Neural cell (in vitro differentiated cells): ENCODE measurements at regions not wholly inside any gene's neighbourhood (a gene's known extent, or its start where the extent isn't known, plus 50 kb on each side); places are given as distances from the start of the nearest gene placed in this dataset.

Source experiments
- EP300 ChIP-seq: fragments of 450-650 bp; conservative IDR thresholded peaks from 2 replicates; pipeline ENCODE4 v1.6.1; 2014; ENCODE audit warnings: antibody characterized with exemption, mild to moderate bottlenecking, moderate library complexity; ENCODE audit not compliant: poor library complexity, severe bottlenecking
- EZH2 ChIP-seq: fragments of 200-600, 300-800 bp; shearing (Covaris generic), sonication (generic); IDR thresholded peaks from 2 replicates; pipeline ENCODE4 v1.6.1; 2014; ENCODE audit warnings: antibody characterized with exemption, low read length, borderline replicate concordance, mild to moderate bottlenecking; ENCODE audit not compliant: insufficient read depth, poor library complexity, severe bottlenecking
- RAD21 ChIP-seq: fragments of 450-650 bp; conservative IDR thresholded peaks from 2 replicates; pipeline ENCODE4 v1.6.1; 2014; ENCODE audit warnings: antibody characterized with exemption, mild to moderate bottlenecking, moderate library complexity
- TAF1 ChIP-seq: IDR thresholded peaks from 2 replicates; pipeline ENCODE4 v1.6.1; 2012; ENCODE audit warnings: low read depth
- TF ChIP-seq, protein P1 (sequence below): fragments of 450-650 bp; IDR thresholded peaks from 2 replicates; pipeline ENCODE4 v1.5.1; 2014; ENCODE audit warnings: antibody characterized with exemption, mild to moderate bottlenecking, moderate library complexity; ENCODE audit not compliant: poor library complexity, severe bottlenecking

DNA sequence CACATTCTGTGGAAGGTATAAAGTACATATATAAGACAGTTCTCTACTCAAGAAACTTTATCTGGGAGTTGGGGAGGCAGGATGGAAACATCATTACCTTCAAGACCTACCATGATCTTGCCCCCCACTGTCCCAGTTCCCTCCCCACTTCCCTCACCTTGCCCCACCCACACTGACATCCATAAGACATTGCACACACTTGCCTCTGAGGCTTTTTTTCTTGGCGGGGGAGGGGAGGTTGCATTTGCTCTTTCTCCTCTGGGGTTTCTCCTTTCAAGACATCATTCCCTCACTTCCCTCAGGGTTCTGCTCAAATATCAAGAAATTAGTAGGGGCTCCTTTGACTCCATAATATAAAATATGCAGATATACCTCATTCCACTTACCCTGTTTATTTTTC, 276.0 kb downstream of the ARL4A start:
- no peak for TF ChIP-seq EZH2
- TF ChIP-seq, protein P1, sequence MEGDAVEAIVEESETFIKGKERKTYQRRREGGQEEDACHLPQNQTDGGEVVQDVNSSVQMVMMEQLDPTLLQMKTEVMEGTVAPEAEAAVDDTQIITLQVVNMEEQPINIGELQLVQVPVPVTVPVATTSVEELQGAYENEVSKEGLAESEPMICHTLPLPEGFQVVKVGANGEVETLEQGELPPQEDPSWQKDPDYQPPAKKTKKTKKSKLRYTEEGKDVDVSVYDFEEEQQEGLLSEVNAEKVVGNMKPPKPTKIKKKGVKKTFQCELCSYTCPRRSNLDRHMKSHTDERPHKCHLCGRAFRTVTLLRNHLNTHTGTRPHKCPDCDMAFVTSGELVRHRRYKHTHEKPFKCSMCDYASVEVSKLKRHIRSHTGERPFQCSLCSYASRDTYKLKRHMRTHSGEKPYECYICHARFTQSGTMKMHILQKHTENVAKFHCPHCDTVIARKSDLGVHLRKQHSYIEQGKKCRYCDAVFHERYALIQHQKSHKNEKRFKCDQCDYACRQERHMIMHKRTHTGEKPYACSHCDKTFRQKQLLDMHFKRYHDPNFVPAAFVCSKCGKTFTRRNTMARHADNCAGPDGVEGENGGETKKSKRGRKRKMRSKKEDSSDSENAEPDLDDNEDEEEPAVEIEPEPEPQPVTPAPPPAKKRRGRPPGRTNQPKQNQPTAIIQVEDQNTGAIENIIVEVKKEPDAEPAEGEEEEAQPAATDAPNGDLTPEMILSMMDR: no peak
- no peak for TF ChIP-seq EP300
- no peak for TF ChIP-seq RAD21
- TF ChIP-seq TAF1: no peak
